Keratinocyte (primary cell): ENCODE measurements at regions not wholly inside any gene's neighbourhood (a gene's known extent, or its start where the extent isn't known, plus 50 kb on each side); places are given as distances from the start of the nearest gene placed in this dataset.

ENCODE experiments used
- DNase-seq: peaks from one replicate; pipeline ENCODE4 v3.0.0-alpha.2; 2011; ENCODE audit warnings: low read depth, missing footprints, low spot score
- FAIRE-seq: peaks from 2 replicates; lab custom pipeline; 2011; peaks lifted over from hg19 to GRCh38; lab: Jason Lieb, UNC
- H2AFZ ChIP-seq: 2 replicates; pipeline ENCODE4 v1.6.0; 2012; ENCODE audit warnings: low read length, control low read depth, inconsistent platforms; ENCODE audit not compliant: control insufficient read depth
- H3K27ac ChIP-seq: 2 replicates; pipeline ENCODE4 v1.5.1; 2011; ENCODE audit warnings: low read length; ENCODE audit not compliant: control insufficient read depth, insufficient read depth
- H3K27me3 ChIP-seq: 3 replicates; pipeline ENCODE4 v1.6.0; 2011; ENCODE audit warnings: low read length; ENCODE audit not compliant: control insufficient read depth, insufficient read depth; ENCODE audit errors: extremely low read depth
- H3K36me3 ChIP-seq, 2 experiments: 2 replicates in 1 of 2; 3 replicates in 1 of 2; pipeline ENCODE4 v1.5.1; 2011; ENCODE audit warnings: low read length in 2 of 2, mild to moderate bottlenecking in 1 of 2; ENCODE audit not compliant: control insufficient read depth in 2 of 2, insufficient read depth in 2 of 2; ENCODE audit errors: extremely low read depth in 1 of 2
- H3K4me1 ChIP-seq: 3 replicates; pipeline ENCODE4 v1.5.1; 2011; ENCODE audit warnings: low read length; ENCODE audit not compliant: control insufficient read depth, insufficient read depth; ENCODE audit errors: extremely low read depth
- H3K4me2 ChIP-seq: 3 replicates; pipeline ENCODE4 v1.6.0; 2011; ENCODE audit warnings: low read depth, low read length; ENCODE audit not compliant: control insufficient read depth, insufficient read depth; ENCODE audit errors: extremely low read depth
- H3K4me3 ChIP-seq, 3 experiments: fragments of 200-600 bp in 1 of 3; sonication (generic) in 1 of 3; 2 replicates in 2 of 3; 3 replicates in 1 of 3; pipeline ENCODE4 v1.5.1; 2011 to 2016; ENCODE audit warnings: low read length in 3 of 3, mild to moderate bottlenecking in 3 of 3, control low read depth in 2 of 3, inconsistent platforms in 1 of 3, low read depth in 1 of 3, mixed read lengths in 1 of 3, mixed run types in 1 of 3, moderate library complexity in 1 of 3; ENCODE audit not compliant: control insufficient read depth in 2 of 3, insufficient read depth in 2 of 3; ENCODE audit errors: extremely low read depth in 1 of 3
- H3K79me2 ChIP-seq: 2 replicates; pipeline ENCODE4 v1.6.0; 2012; ENCODE audit warnings: low read length; ENCODE audit not compliant: control insufficient read depth, insufficient read depth
- H3K9ac ChIP-seq: 3 replicates; pipeline ENCODE4 v1.6.0; 2011; ENCODE audit warnings: low read length; ENCODE audit not compliant: control insufficient read depth, insufficient read depth; ENCODE audit errors: extremely low read depth
- H3K9me1 ChIP-seq: 3 replicates; pipeline ENCODE4 v1.6.0; 2011; ENCODE audit warnings: low read length; ENCODE audit not compliant: control insufficient read depth, insufficient read depth; ENCODE audit errors: extremely low read depth
- H3K9me3 ChIP-seq: 2 replicates; pipeline ENCODE4 v1.5.1; 2012; ENCODE audit warnings: low read depth, low read length; ENCODE audit not compliant: control insufficient read depth
- H4K20me1 ChIP-seq: 3 replicates; pipeline ENCODE4 v1.6.0; 2011; ENCODE audit warnings: low read length; ENCODE audit not compliant: control insufficient read depth, insufficient read depth; ENCODE audit errors: extremely low read depth
- CTCF ChIP-seq, 3 experiments: IDR thresholded peaks in 1 of 3; conservative IDR thresholded peaks in 1 of 3; optimal IDR thresholded peaks in 1 of 3; 2 replicates in 2 of 3; 3 replicates in 1 of 3; pipeline versions ENCODE3 to v1.5.1; 2011; ENCODE audit warnings: low read length in 3 of 3, mild to moderate bottlenecking in 3 of 3, moderate library complexity in 2 of 3, control low read depth in 1 of 3, inconsistent platforms in 1 of 3; ENCODE audit not compliant: insufficient read depth in 2 of 3; ENCODE audit errors: extremely low read depth in 1 of 3
- EZH2 ChIP-seq: IDR thresholded peaks from one replicate; pipeline ENCODE4 v1.6.1; 2012; ENCODE audit warnings: inconsistent platforms, mild to moderate bottlenecking, low read length, moderate library complexity
- dilution Hi-C: fragments of 300-500 bp; cut with MboI; formaldehyde crosslinking; loops from one replicate; pipeline ENCODE4 v1.7.0; 2020; ENCODE audit warnings: low sequenced_read_pairs; ENCODE audit not compliant: extremely low pct_ligation_motif_present

DNA sequence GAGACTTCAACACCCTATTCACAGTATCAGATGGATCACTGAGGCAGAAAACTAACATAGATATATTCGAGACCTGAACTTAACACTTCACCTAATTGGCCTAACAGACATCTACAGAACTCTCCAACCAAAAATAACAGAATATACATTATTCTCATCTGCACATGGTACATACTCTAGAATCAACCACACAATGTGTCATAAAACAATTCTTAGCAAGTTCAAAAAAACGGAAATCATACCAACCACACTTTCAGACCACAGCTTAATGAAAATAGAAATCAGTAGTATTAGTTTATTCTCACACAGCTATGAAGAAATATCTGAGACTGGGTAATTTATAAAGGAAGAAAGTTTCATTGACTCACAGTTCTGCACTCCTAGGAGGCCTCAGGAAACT is 387.9 kb downstream of the DEPDC1B start:
- H3K36me3 ChIP-seq, result no peaks in the 10 kb centered on the region
- no peak overlapping the region for H3K4me2 ChIP-seq
- FAIRE-seq (no peak), DNase-seq (no peak)
- no peak overlapping the region for H2AFZ ChIP-seq
- no peaks in the 10 kb centered on the region for H3K4me1 ChIP-seq
- TF ChIP-seq CTCF (optimal IDR thresholded peaks at IDR 0.05 in 1 of 3, IDR thresholded peaks at IDR 0.05 in 1 of 3, conservative IDR thresholded peaks at IDR 0.05 in 1 of 3; ENCODE audit: extremely low read depth in 1 of 3, insufficient read depth in 2 of 3, low read length in 3 of 3), result no peak
- no peak for TF ChIP-seq EZH2
- dilution Hi-C loops, result no loop called here
- H3K4me3 ChIP-seq, result no peak overlapping the region
- no peaks in the 10 kb centered on the region for H3K79me2 ChIP-seq
- H3K9ac ChIP-seq, result no peak overlapping the region
- no peaks in the 10 kb centered on the region for H3K9me1 ChIP-seq
- no peak overlapping the region for H3K27ac ChIP-seq
- H4K20me1 ChIP-seq, result no peaks in the 10 kb centered on the region
- H3K27me3 ChIP-seq, result no peaks in the 10 kb centered on the region
- H3K9me3 ChIP-seq, result no peaks in the 10 kb centered on the region

DNA sequence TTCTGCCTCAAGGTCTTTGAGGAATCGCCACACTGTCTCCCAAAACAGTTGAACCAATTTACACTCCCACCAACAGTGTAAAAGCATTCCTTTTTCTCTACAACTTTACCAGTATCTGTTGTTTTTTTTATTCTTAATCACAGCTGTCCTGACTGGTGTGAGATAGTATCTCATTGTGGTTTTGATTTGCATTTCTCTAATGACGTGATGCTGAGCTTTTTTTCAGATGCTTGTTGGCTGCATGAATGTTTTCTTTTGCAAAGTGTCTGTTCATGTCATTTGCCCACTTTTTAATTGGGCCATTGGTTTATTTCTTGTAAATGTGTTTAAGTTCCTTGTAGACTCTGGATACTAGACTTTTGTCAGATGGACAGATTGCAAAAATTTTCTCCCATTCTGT is 400.0 kb downstream of the DEPDC1B start:
- no peak overlapping the region for H2AFZ ChIP-seq
- dilution Hi-C loops, result no loop called here
- FAIRE-seq, result no peak

More for the DNA sequence above, 400.0 kb downstream of the DEPDC1B start:
- no peak for DNase-seq
- no peak overlapping the region for H3K9ac ChIP-seq
- no peaks in the 10 kb centered on the region for H3K9me1 ChIP-seq
- H3K79me2 ChIP-seq, result no peaks in the 10 kb centered on the region
- no peaks in the 10 kb centered on the region for H3K27me3 ChIP-seq
- H4K20me1 ChIP-seq, result no peaks in the 10 kb centered on the region
- no peak overlapping the region for H3K4me2 ChIP-seq
- no peaks in the 10 kb centered on the region for H3K9me3 ChIP-seq
- TF ChIP-seq CTCF (optimal IDR thresholded peaks at IDR 0.05 in 1 of 3, IDR thresholded peaks at IDR 0.05 in 1 of 3, conservative IDR thresholded peaks at IDR 0.05 in 1 of 3; ENCODE audit: extremely low read depth in 1 of 3, insufficient read depth in 2 of 3, low read length in 3 of 3) (no peak), EZH2 (no peak)
- no peaks in the 10 kb centered on the region for H3K4me1 ChIP-seq
- H3K4me3 ChIP-seq, result no peak overlapping the region
- H3K36me3 ChIP-seq, result no peaks in the 10 kb centered on the region
- H3K27ac ChIP-seq, result no peak overlapping the region
